ENCODE measurements at regions not wholly inside any gene's neighbourhood (a gene's known extent, or its start where the extent isn't known, plus 50 kb on each side); places are given as distances from the start of the nearest gene placed in this dataset.

GRCh38 chr5:88407341-88407740 lies 138.7 kb upstream of the TMEM161B start:
- TF ChIP-seq CTCF (IDR thresholded peaks at IDR 0.05; ENCODE audit: low read length): no peak
- TF ChIP-seq EZH2 (IDR thresholded peaks at IDR 0.05; ENCODE audit: borderline replicate concordance, low read length): no peak

Measured in OCI-LY1 (cell line).